ENCODE measurements at regions not wholly inside any gene's neighbourhood (a gene's known extent, or its start where the extent isn't known, plus 50 kb on each side); places are given as distances from the start of the nearest gene placed in this dataset.
"Not testable (repeated sequence)": the region's sequence is repeated elsewhere in the genome, so short reads cannot be mapped to it uniquely, and the experiment has no call there.

DNA sequence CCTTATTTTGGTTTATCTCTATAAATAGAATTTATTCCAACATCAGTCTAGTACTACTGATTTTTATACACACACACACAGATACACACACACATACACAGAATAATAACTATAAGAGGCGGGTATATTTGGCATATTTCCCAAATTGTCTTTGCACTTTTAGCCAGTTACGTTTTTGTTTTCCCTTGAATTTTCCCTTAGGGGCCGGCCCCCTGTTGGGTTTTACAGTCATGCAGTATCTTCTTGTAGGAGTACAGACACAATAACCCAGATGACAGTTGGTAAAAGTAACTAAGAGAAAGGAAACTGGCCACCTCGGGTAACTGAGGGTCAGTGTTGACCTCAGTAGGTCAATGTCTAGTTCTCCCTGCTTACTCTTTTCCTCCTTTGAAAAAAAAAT lies 50.9 kb downstream of the DISP1 start:
- DNase-seq: no peak

- no peak for DNase-seq
These were observed 52.5 kb downstream of the DISP1 start for GRCh38 chr1:222867316-222867715.

- no peak for DNase-seq
These were observed 61.3 kb downstream of the DISP1 start for GRCh38 chr1:222876182-222876581.

- no peak for DNase-seq
These were observed 63.0 kb downstream of the DISP1 start for GRCh38 chr1:222877854-222878253.

GRCh38 chr1:222880587-222880986 lies 65.7 kb downstream of the DISP1 start:
- DNase-seq: no peak

DNA sequence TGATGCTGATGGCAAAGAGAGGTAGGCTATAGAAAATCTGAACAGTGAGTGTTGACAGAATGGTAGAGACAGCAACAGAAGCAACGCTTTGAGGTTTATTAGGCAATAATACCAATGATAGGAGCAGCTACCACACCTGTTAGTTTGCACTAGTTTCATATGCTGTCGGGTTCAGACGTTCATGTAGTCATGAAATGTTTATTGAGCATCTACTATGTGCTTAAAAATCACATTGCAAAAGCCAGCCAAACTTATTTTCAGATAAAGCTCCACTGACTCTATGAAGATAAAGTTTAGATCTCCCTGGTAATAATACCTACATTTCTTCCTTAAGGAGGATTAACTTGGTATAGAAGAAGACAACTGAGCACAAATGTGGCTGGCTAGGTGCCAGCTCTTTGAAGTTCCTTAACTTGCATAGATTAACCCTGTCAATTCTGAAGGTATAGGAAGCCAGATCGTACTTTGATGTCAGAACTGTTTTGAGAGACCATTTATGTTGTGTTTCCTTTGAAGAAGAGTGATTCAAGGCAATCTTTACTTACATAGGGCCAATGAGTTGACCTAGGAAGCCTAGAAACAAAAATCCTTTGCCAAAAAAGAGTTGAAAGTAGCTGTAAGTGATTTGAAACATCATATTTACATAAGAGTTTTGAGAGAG lies 71.5 kb downstream of the DISP1 start:
- no peak for DNase-seq

GRCh38 chr1:222886878-222887351 lies 72.1 kb downstream of the DISP1 start:
- DNase-seq: no peak

GRCh38 chr1:222889440-222889839 lies 74.6 kb downstream of the DISP1 start:
- no peak for DNase-seq

- DNase-seq: no peak
These were observed 75.9 kb downstream of the DISP1 start for GRCh38 chr1:222890716-222891115.

- no peak for DNase-seq
These were observed 76.7 kb downstream of the DISP1 start for GRCh38 chr1:222891578-222891977.

GRCh38 chr1:222892137-222892769 lies 77.4 kb downstream of the DISP1 start:
- no peak for DNase-seq

GRCh38 chr1:222893255-222893654 lies 78.4 kb downstream of the DISP1 start:
- no peak for DNase-seq

- DNase-seq: no peak
These were observed 79.5 kb downstream of the DISP1 start for GRCh38 chr1:222894331-222894730.

DNA sequence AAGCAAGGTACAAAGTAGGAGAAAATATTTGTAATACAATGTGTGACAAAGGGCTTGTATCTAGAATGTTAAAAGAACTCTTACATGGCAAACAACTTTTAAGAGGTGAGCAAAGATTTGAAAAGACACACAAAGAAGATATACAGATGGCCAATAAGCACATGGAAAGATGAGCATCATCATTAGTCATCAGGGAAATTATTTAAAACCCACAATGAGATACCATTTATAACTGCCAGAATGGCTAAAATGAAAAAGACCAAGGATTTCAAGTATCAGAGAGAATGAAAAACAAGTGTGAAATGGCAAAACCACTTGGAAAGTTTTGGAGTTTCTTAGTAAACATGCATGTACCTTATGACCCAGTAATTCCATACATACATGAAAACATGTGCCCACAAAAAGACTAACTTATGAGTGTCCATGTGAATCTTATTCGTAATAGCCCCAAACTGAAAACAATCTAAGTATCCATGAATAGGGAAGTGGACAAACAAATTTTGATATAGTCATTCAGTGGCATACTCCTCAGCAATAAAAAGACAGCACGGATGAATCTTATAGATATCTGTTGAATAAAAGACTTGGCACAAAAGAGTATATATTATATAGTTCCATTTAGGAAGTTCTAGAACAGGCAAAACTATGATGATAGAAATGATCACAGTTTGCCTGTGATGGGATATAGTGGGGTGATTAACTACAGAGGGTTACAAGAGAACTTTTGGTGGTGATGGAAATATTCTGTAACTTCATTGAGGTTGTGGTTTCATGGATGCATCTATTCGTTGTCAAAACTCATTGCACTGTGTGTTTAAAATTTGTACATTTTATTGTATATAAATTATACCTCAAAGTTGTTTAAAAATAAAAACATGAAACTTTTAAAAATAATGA lies 82.0 kb downstream of the DISP1 start:
- DNase-seq: no peak

GRCh38 chr1:222897527-222898190 lies 82.8 kb downstream of the DISP1 start:
- DNase-seq: no peak

- DNase-seq: no peak
These were observed 83.3 kb downstream of the DISP1 start for GRCh38 chr1:222898191-222898527.

DNA sequence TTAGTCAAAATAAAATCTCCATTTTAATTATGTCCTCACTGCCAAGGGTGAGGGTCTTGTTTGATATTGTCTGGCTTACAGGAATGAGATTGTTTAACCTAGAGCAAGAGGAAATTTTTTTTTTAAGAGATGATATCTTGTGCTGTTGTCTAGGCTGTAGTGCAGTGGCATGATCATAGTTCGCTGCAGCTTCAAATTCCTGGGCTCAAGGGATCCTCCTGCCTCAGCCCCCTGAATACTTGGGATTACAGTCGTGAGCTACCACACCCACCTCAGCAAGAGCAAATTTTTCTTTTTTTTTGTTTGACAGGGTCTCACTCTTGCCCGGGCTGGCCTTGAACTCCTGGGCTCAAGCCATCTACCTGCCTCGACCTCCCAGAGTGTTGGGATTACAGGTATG lies 84.6 kb downstream of the DISP1 start:
- DNase-seq: no peak

- no peak for DNase-seq
These were observed 89.6 kb downstream of the DISP1 start for GRCh38 chr1:222904451-222904850.

- DNase-seq: no peak
These were observed 90.3 kb downstream of the DISP1 start for GRCh38 chr1:222905151-222905550.

GRCh38 chr1:222906271-222906739 lies 91.5 kb downstream of the DISP1 start:
- not testable (repeated sequence) for DNase-seq

DNA sequence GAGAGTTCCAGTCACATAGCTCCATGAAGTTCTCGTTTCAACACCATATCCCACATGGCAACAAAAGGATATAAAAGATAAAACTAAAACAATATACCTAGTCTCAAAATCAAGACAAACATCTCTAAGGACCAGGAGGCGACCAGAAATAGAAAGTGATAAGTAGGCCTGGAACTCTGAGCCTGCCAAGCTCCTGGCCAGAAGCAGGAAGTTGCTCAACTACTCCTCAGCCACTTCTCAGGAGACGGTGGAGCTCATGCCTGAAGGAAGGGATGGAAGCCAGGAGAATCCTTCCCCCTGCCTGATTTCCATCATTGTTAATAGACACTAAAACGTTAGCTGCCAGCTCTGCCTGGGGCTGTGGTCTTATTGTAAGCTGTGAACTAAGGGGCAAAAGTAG lies 94.7 kb downstream of the DISP1 start:
- DNase-seq: no peak

- DNase-seq: no peak
These were observed 95.9 kb downstream of the DISP1 start for GRCh38 chr1:222910699-222911098.

GRCh38 chr1:222911866-222912265 lies 97.0 kb downstream of the DISP1 start:
- no peak for DNase-seq

Data from hematopoietic multipotent progenitor cell treated with erythropoietin and hydrocortisone succinate and interleukin-3 and kit ligand, for 4 days (in vitro differentiated cells).